ENCODE measurements at regions not wholly inside any gene's neighbourhood (a gene's known extent, or its start where the extent isn't known, plus 50 kb on each side); places are given as distances from the start of the nearest gene placed in this dataset.

GRCh38 chr17:77396610-77397009, 255.8 kb downstream of the SEC14L1 start:
- TF ChIP-seq CTCF (IDR thresholded peaks at IDR 0.05) (no peak), POLR2A (IDR thresholded peaks at IDR 0.05) (no peak), POLR2AphosphoS5 (IDR thresholded peaks at IDR 0.05) (no peak)

Data from stomach (tissue), 4 donors.